ENCODE measurements at regions not wholly inside any gene's neighbourhood (a gene's known extent, or its start where the extent isn't known, plus 50 kb on each side); places are given as distances from the start of the nearest gene placed in this dataset.

- no peak for TF ChIP-seq CTCF (IDR thresholded peaks at IDR 0.05; ENCODE audit: low read length)
- TF ChIP-seq EZH2phosphoT487 (IDR thresholded peaks at IDR 0.05; ENCODE audit: low read length) = no peak
- TF ChIP-seq EZH2 (optimal IDR thresholded peaks at IDR 0.05; ENCODE audit: low read depth, low read length) = no peak
- Histone ChIP-seq H3K4me1 (ENCODE audit: low read length) (no peaks in the 10 kb centered on the region), H4K20me1 (ENCODE audit: insufficient read depth, low read length) (no peaks in the 10 kb centered on the region), H3K36me3 (replicated peaks; ENCODE audit: insufficient read depth, low read length) (no peaks in the 10 kb centered on the region), H3F3A (ENCODE audit: insufficient read depth, low read length) (no peaks in the 10 kb centered on the region), H2AFZ (ENCODE audit: low read length) (no peak overlapping the region), H3K4me2 (ENCODE audit: low read depth, low read length) (no peak overlapping the region), H3K79me2 (ENCODE audit: low read length) (no peaks in the 10 kb centered on the region), H3K27me3 (replicated peaks; ENCODE audit: insufficient read depth, low read length) (no peaks in the 10 kb centered on the region), H3K9me2 (replicated peaks; ENCODE audit: insufficient read depth, low read length) (no peaks in the 10 kb centered on the region), H3K9me3 (replicated peaks; ENCODE audit: insufficient read depth, low read length) (no peaks in the 10 kb centered on the region), H3K4me3 (ENCODE audit: low read length) (no peak overlapping the region), H3K9ac (ENCODE audit: low read length) (no peak overlapping the region), H3K27ac (ENCODE audit: low read length) (no peak overlapping the region)
- no peak for DNase-seq
These were observed 295.1 kb downstream of the GRIN2B start for GRCh38 chr12:13686260-13686659.

- H3F3A ChIP-seq (ENCODE audit: insufficient read depth, low read length) = no peaks in the 10 kb centered on the region
- no peaks in the 10 kb centered on the region for H3K9me2 ChIP-seq (replicated peaks; ENCODE audit: insufficient read depth, low read length)
- H4K20me1 ChIP-seq (ENCODE audit: insufficient read depth, low read length) = no peaks in the 10 kb centered on the region
- H3K4me2 ChIP-seq (ENCODE audit: low read depth, low read length) = no peak overlapping the region
- H2AFZ ChIP-seq (ENCODE audit: low read length) = no peak overlapping the region
- no peaks in the 10 kb centered on the region for H3K27me3 ChIP-seq (replicated peaks; ENCODE audit: insufficient read depth, low read length)
- no peak for DNase-seq
- no peak overlapping the region for H3K9ac ChIP-seq (ENCODE audit: low read length)
- no peak overlapping the region for H3K4me3 ChIP-seq (ENCODE audit: low read length)
- no peaks in the 10 kb centered on the region for H3K9me3 ChIP-seq (replicated peaks; ENCODE audit: insufficient read depth, low read length)
- H3K79me2 ChIP-seq (ENCODE audit: low read length) = no peaks in the 10 kb centered on the region
- H3K27ac ChIP-seq (ENCODE audit: low read length) = no peak overlapping the region
- H3K36me3 ChIP-seq (replicated peaks; ENCODE audit: insufficient read depth, low read length) = no peaks in the 10 kb centered on the region
- H3K4me1 ChIP-seq (ENCODE audit: low read length) = no peaks in the 10 kb centered on the region
- no peak for TF ChIP-seq EZH2 (optimal IDR thresholded peaks at IDR 0.05; ENCODE audit: low read depth, low read length)
- TF ChIP-seq CTCF (IDR thresholded peaks at IDR 0.05; ENCODE audit: low read length) = no peak
- TF ChIP-seq EZH2phosphoT487 (IDR thresholded peaks at IDR 0.05; ENCODE audit: low read length) = no peak
These were observed 300.5 kb downstream of the GRIN2B start for GRCh38 chr12:13680916-13681315.

GRCh38 chr12:13676880-13677279 lies 304.5 kb downstream of the GRIN2B start:
- no peaks in the 10 kb centered on the region for H3K9me2 ChIP-seq (replicated peaks; ENCODE audit: insufficient read depth, low read length)
- TF ChIP-seq CTCF (IDR thresholded peaks at IDR 0.05; ENCODE audit: low read length) = no peak
- no peak for TF ChIP-seq EZH2phosphoT487 (IDR thresholded peaks at IDR 0.05; ENCODE audit: low read length)
- TF ChIP-seq EZH2 (optimal IDR thresholded peaks at IDR 0.05; ENCODE audit: low read depth, low read length) = no peak
- no peaks in the 10 kb centered on the region for H3K9me3 ChIP-seq (replicated peaks; ENCODE audit: insufficient read depth, low read length)
- H3K27me3 ChIP-seq (replicated peaks; ENCODE audit: insufficient read depth, low read length) = no peaks in the 10 kb centered on the region
- no peak overlapping the region for H3K4me2 ChIP-seq (ENCODE audit: low read depth, low read length)
- H3K79me2 ChIP-seq (ENCODE audit: low read length) = no peaks in the 10 kb centered on the region
- H4K20me1 ChIP-seq (ENCODE audit: insufficient read depth, low read length) = no peaks in the 10 kb centered on the region
- DNase-seq = no peak
- no peak overlapping the region for H3K9ac ChIP-seq (ENCODE audit: low read length)
- no peak overlapping the region for H3K27ac ChIP-seq (ENCODE audit: low read length)
- no peaks in the 10 kb centered on the region for H3F3A ChIP-seq (ENCODE audit: insufficient read depth, low read length)
- no peaks in the 10 kb centered on the region for H3K4me1 ChIP-seq (ENCODE audit: low read length)
- no peak overlapping the region for H3K4me3 ChIP-seq (ENCODE audit: low read length)
- no peaks in the 10 kb centered on the region for H3K36me3 ChIP-seq (replicated peaks; ENCODE audit: insufficient read depth, low read length)
- no peak overlapping the region for H2AFZ ChIP-seq (ENCODE audit: low read length)

All from MM.1S (cell line).